Spleen (tissue), 11 donors: ENCODE measurements at regions not wholly inside any gene's neighbourhood (a gene's known extent, or its start where the extent isn't known, plus 50 kb on each side); places are given as distances from the start of the nearest gene placed in this dataset.

Experiments used
- DNase-seq: peaks from one replicate; pipeline ENCODE4 v3.0.0-alpha.2; 2020
- H3K27ac ChIP-seq, 8 donors: fragments of 200-600 bp; sonication (generic) in 7 of 8; 1 replicate in 4 of 8; 2 replicates in 4 of 8; pipeline versions ENCODE4 v1.5.0 to v1.8.0; 2016 to 2021; ENCODE audit warnings: inconsistent platforms in 4 of 8, mild to moderate bottlenecking in 4 of 8, moderate library complexity in 1 of 8
- H3K27me3 ChIP-seq, 7 donors: fragments of 200-600 bp; sonication (generic) in 6 of 7; replicated peaks in 1 of 7; 1 replicate in 4 of 7; 2 replicates in 3 of 7; pipeline versions ENCODE4 v1.5.0 to v1.8.0; 2016 to 2021; ENCODE audit warnings: inconsistent platforms in 3 of 7, mild to moderate bottlenecking in 1 of 7
- H3K36me3 ChIP-seq, 6 donors: fragments of 200-600 bp; sonication (generic) in 5 of 6; 1 replicate in 4 of 6; 2 replicates in 2 of 6; pipeline versions ENCODE4 v1.5.0 to v1.8.0; 2016 to 2021; ENCODE audit warnings: inconsistent platforms in 2 of 6
- H3K4me1 ChIP-seq, 6 donors: fragments of 200-600 bp; sonication (generic) in 5 of 6; 1 replicate in 3 of 6; 2 replicates in 3 of 6; pipeline versions ENCODE4 v1.5.0 to v1.8.0; 2016 to 2021; ENCODE audit warnings: inconsistent platforms in 3 of 6
- H3K4me3 ChIP-seq, 8 donors: fragments of 200-600 bp; sonication (generic) in 7 of 8; 1 replicate in 4 of 8; 2 replicates in 4 of 8; pipeline versions ENCODE4 v1.5.0 to v1.8.0; 2016 to 2021; ENCODE audit warnings: inconsistent platforms in 4 of 8, mild to moderate bottlenecking in 4 of 8, moderate library complexity in 2 of 8
- H3K9me3 ChIP-seq, 8 donors: fragments of 200-600 bp; sonication (generic) in 7 of 8; 1 replicate in 4 of 8; 2 replicates in 4 of 8; pipeline versions ENCODE4 v1.5.0 to v1.8.0; 2016 to 2021; ENCODE audit warnings: inconsistent platforms in 4 of 8
- CTCF ChIP-seq, 11 experiments: fragments of 200-600 bp in 7 of 11; fragments of 450-650 bp in 4 of 11; sonication (generic) in 4 of 11; IDR thresholded peaks in 8 of 11; conservative IDR thresholded peaks in 3 of 11; 1 replicate in 7 of 11; 2 replicates in 4 of 11; pipeline versions ENCODE4 v1.4.0 to v1.8.0; 2016 to 2021; ENCODE audit warnings: antibody characterized with exemption in 11 of 11, inconsistent platforms in 4 of 11, mild to moderate bottlenecking in 1 of 11
- POLR2A ChIP-seq, 3 donors: fragments of 450-650 bp; IDR thresholded peaks; one replicate each; pipeline ENCODE4 v1.5.1; 2017; ENCODE audit warnings: antibody characterized with exemption in 3 of 3, mild to moderate bottlenecking in 1 of 3
- POLR2AphosphoS5 ChIP-seq, 3 donors: sonication (generic); formaldehyde crosslinking; IDR thresholded peaks; one replicate each; pipeline ENCODE4 v1.5.1; 2017; ENCODE audit warnings: antibody characterized with exemption in 3 of 3
- WGBS, 5 donors: extraction: QIAGEN DNeasy Blood & Tissue Kit in 3 of 5; methylation state at CpG; one replicate each; pipeline versions ENCODE4 v1.1.5 to v1.1.7; 2013 to 2018; 5-methylcytosine and 5-hydroxymethylcytosine counted together
- intact Hi-C: fragments of 100-400 bp; cut with DNase I; formaldehyde crosslinking; loops from one replicate; pipeline ENCODE4 v1.15.0; 2023; ENCODE audit warnings: low total_unique reads
- donor health status: healthy with polysubstance abuse.
- donor health status: DM: no; HTN: no; CAD: no; lungs with moderate emphysema.
- donor health status: DM: no; HTN: no; CAD: no.
- donor health status: Bipolar disorder and iron deficiency.
- donor health status: healthy.
- donor health status: DM: no; HTN: no; CAD: no.
- donor health status: DM: yes; HTN: yes; CAD: no.

- no peak overlapping the region for H3K27ac ChIP-seq
Observed at GRCh38 chr4:20615486-20616260, 84.6 kb upstream of the PACRGL start.

GRCh38 chr4:20616313-20616712 is 83.9 kb upstream of the PACRGL start:
- H3K27me3 ChIP-seq, result no peaks in the 10 kb centered on the region
- H3K36me3 ChIP-seq, result peaks cover 0 to 5% (median 0%) of the 10 kb centered on the region in 6 donors
- H3K27ac ChIP-seq, result no peak overlapping the region
- TF ChIP-seq POLR2A (IDR thresholded peaks at IDR 0.05), result no peak
- TF ChIP-seq CTCF (IDR thresholded peaks at IDR 0.05 in 8 of 11, conservative IDR thresholded peaks at IDR 0.05 in 3 of 11), result no peak
- TF ChIP-seq POLR2AphosphoS5 (IDR thresholded peaks at IDR 0.05), result no peak
- H3K4me3 ChIP-seq, result no peak overlapping the region
- no peaks in the 10 kb centered on the region for H3K9me3 ChIP-seq
- DNase-seq, result no peak
- peaks cover 0 to 21% (median 6%) of the 10 kb centered on the region in 6 donors for H3K4me1 ChIP-seq
- intact Hi-C loops, result no loop called here

More at GRCh38 chr4:20615486-20616260, 84.6 kb upstream of the PACRGL start:
- Histone ChIP-seq H3K27me3 (no peaks in the 10 kb centered on the region), H3K4me1 (peaks cover 0 to 16% (median 3%) of the 10 kb centered on the region in 6 donors), H3K9me3 (no peaks in the 10 kb centered on the region), H3K36me3 (peaks cover 0 to 5% (median 0%) of the 10 kb centered on the region in 6 donors), H3K4me3 (no peak overlapping the region)
- DNase-seq, result no peak
- 79 to 89% (median 87%) methylated on average over 7 of the region's 7 CpGs for WGBS, 5 donors
- intact Hi-C loops, result no loop called here
- no peak for TF ChIP-seq POLR2A (IDR thresholded peaks at IDR 0.05)
- no peak for TF ChIP-seq CTCF (IDR thresholded peaks at IDR 0.05 in 8 of 11, conservative IDR thresholded peaks at IDR 0.05 in 3 of 11)
- no peak for TF ChIP-seq POLR2AphosphoS5 (IDR thresholded peaks at IDR 0.05)

GRCh38 chr4:20616848-20617247 is 83.4 kb upstream of the PACRGL start:
- TF ChIP-seq CTCF (IDR thresholded peaks at IDR 0.05 in 8 of 11, conservative IDR thresholded peaks at IDR 0.05 in 3 of 11) (no peak), POLR2A (IDR thresholded peaks at IDR 0.05) (no peak), POLR2AphosphoS5 (IDR thresholded peaks at IDR 0.05) (no peak)
- no peaks in the 10 kb centered on the region for H3K27me3 ChIP-seq
- no peak for DNase-seq
- intact Hi-C loops, result no loop called here
- peaks cover 0 to 25% (median 11%) of the 10 kb centered on the region in 6 donors for H3K4me1 ChIP-seq
- 41 to 89% (median 80%) methylated on average over 2 to 8 of the region's 8 CpGs for WGBS, 5 donors
- peaks cover 0 to under 1% (median 0%) of the 10 kb centered on the region in 6 donors for H3K36me3 ChIP-seq
- H3K4me3 ChIP-seq, result no peak overlapping the region
- H3K27ac ChIP-seq, result no peak overlapping the region
- H3K9me3 ChIP-seq, result no peaks in the 10 kb centered on the region

GRCh38 chr4:20617678-20618396 is 82.4 kb upstream of the PACRGL start:
- Histone ChIP-seq H3K27ac (peak overlapping the region in 7 of 8 donors; percentile 24 to 70 (median 53)), H3K4me3 (no peak overlapping the region), H3K9me3 (no peaks in the 10 kb centered on the region), H3K4me1 (peaks cover 0 to 29% (median 11%) of the 10 kb centered on the region in 6 donors), H3K36me3 (no peaks in the 10 kb centered on the region), H3K27me3 (no peaks in the 10 kb centered on the region)
- intact Hi-C loops, result no loop called here
- WGBS, 5 donors, result 34 to 43% (median 39%) methylated on average over 10 of the region's 10 CpGs
- TF ChIP-seq POLR2A (IDR thresholded peaks at IDR 0.05) (no peak), POLR2AphosphoS5 (IDR thresholded peaks at IDR 0.05) (peak in 1 of 3 donors; percentile 58)
- no peak for DNase-seq
